ENCODE measurements at regions not wholly inside any gene's neighbourhood (a gene's known extent, or its start where the extent isn't known, plus 50 kb on each side); places are given as distances from the start of the nearest gene placed in this dataset.

- DNase-seq, result no peak
- H3K27ac ChIP-seq (ENCODE audit: low read length), result no peak overlapping the region
- no peaks in the 10 kb centered on the region for H3K79me2 ChIP-seq (ENCODE audit: low read length)
- H3K4me1 ChIP-seq (ENCODE audit: low read length), result no peaks in the 10 kb centered on the region
- no peaks in the 10 kb centered on the region for H3K9me2 ChIP-seq (replicated peaks; ENCODE audit: insufficient read depth, low read length)
- H4K20me1 ChIP-seq (ENCODE audit: insufficient read depth, low read depth, low read length), result no peaks in the 10 kb centered on the region
- no peaks in the 10 kb centered on the region for H3K27me3 ChIP-seq (ENCODE audit: low read length)
- no peak overlapping the region for H3K4me2 ChIP-seq (ENCODE audit: low read depth, low read length, poor library complexity, severe bottlenecking)
- H3K9ac ChIP-seq (ENCODE audit: low read length), result no peak overlapping the region
- H2AFZ ChIP-seq (ENCODE audit: low read length), result no peak overlapping the region
- no peaks in the 10 kb centered on the region for H3K36me3 ChIP-seq (ENCODE audit: insufficient read depth, low read length)
- H3K9me3 ChIP-seq (ENCODE audit: low read length), result peaks cover 29% of the 10 kb centered on the region
- no peak overlapping the region for H3K4me3 ChIP-seq (ENCODE audit: low read length)
Measured at GRCh38 chr1:79790950-79791349, 784.4 kb upstream of the ADGRL4 start.

- H2AFZ ChIP-seq (ENCODE audit: low read length), result no peak overlapping the region
- H3K4me3 ChIP-seq (ENCODE audit: low read length), result no peak overlapping the region
- H3K4me2 ChIP-seq (ENCODE audit: low read depth, low read length, poor library complexity, severe bottlenecking), result no peak overlapping the region
- H4K20me1 ChIP-seq (ENCODE audit: insufficient read depth, low read depth, low read length), result no peaks in the 10 kb centered on the region
- H3K9me2 ChIP-seq (replicated peaks; ENCODE audit: insufficient read depth, low read length), result no peaks in the 10 kb centered on the region
- no peaks in the 10 kb centered on the region for H3K4me1 ChIP-seq (ENCODE audit: low read length)
- H3K27ac ChIP-seq (ENCODE audit: low read length), result no peak overlapping the region
- H3K27me3 ChIP-seq (ENCODE audit: low read length), result no peaks in the 10 kb centered on the region
- no peak for DNase-seq
- peaks cover 14% of the 10 kb centered on the region for H3K9me3 ChIP-seq (ENCODE audit: low read length)
- no peaks in the 10 kb centered on the region for H3K79me2 ChIP-seq (ENCODE audit: low read length)
- H3K36me3 ChIP-seq (ENCODE audit: insufficient read depth, low read length), result no peaks in the 10 kb centered on the region
- H3K9ac ChIP-seq (ENCODE audit: low read length), result no peak overlapping the region
Measured at GRCh38 chr1:79787631-79788030, 781.1 kb upstream of the ADGRL4 start.

- H3K4me3 ChIP-seq (ENCODE audit: low read length), result no peak overlapping the region
- H3K4me1 ChIP-seq (ENCODE audit: low read length), result no peaks in the 10 kb centered on the region
- H3K27ac ChIP-seq (ENCODE audit: low read length), result no peak overlapping the region
- no peak overlapping the region for H3K9ac ChIP-seq (ENCODE audit: low read length)
- H4K20me1 ChIP-seq (ENCODE audit: insufficient read depth, low read depth, low read length), result no peaks in the 10 kb centered on the region
- no peaks in the 10 kb centered on the region for H3K79me2 ChIP-seq (ENCODE audit: low read length)
- no peak for DNase-seq
- H3K27me3 ChIP-seq (ENCODE audit: low read length), result no peaks in the 10 kb centered on the region
- peaks cover 13% of the 10 kb centered on the region for H3K9me3 ChIP-seq (ENCODE audit: low read length)
- H3K36me3 ChIP-seq (ENCODE audit: insufficient read depth, low read length), result no peaks in the 10 kb centered on the region
- no peak overlapping the region for H3K4me2 ChIP-seq (ENCODE audit: low read depth, low read length, poor library complexity, severe bottlenecking)
- H3K9me2 ChIP-seq (replicated peaks; ENCODE audit: insufficient read depth, low read length), result no peaks in the 10 kb centered on the region
- no peak overlapping the region for H2AFZ ChIP-seq (ENCODE audit: low read length)
Measured at GRCh38 chr1:79785964-79786363, 779.4 kb upstream of the ADGRL4 start.

GRCh38 chr1:79785561-79785960, 779.0 kb upstream of the ADGRL4 start:
- Histone ChIP-seq H3K4me1 (ENCODE audit: low read length) (no peaks in the 10 kb centered on the region), H3K4me3 (ENCODE audit: low read length) (no peak overlapping the region), H3K9me2 (replicated peaks; ENCODE audit: insufficient read depth, low read length) (no peaks in the 10 kb centered on the region), H3K36me3 (ENCODE audit: insufficient read depth, low read length) (no peaks in the 10 kb centered on the region), H4K20me1 (ENCODE audit: insufficient read depth, low read depth, low read length) (no peaks in the 10 kb centered on the region), H3K27ac (ENCODE audit: low read length) (no peak overlapping the region), H3K9me3 (ENCODE audit: low read length) (peaks cover 13% of the 10 kb centered on the region), H3K4me2 (ENCODE audit: low read depth, low read length, poor library complexity, severe bottlenecking) (no peak overlapping the region), H3K9ac (ENCODE audit: low read length) (no peak overlapping the region), H3K27me3 (ENCODE audit: low read length) (no peaks in the 10 kb centered on the region), H2AFZ (ENCODE audit: low read length) (no peak overlapping the region), H3K79me2 (ENCODE audit: low read length) (no peaks in the 10 kb centered on the region)
- no peak for DNase-seq

GRCh38 chr1:79781261-79781660, 774.7 kb upstream of the ADGRL4 start:
- Histone ChIP-seq H3K9ac (ENCODE audit: low read length) (no peak overlapping the region), H2AFZ (ENCODE audit: low read length) (no peak overlapping the region), H4K20me1 (ENCODE audit: insufficient read depth, low read depth, low read length) (no peaks in the 10 kb centered on the region), H3K79me2 (ENCODE audit: low read length) (no peaks in the 10 kb centered on the region), H3K4me3 (ENCODE audit: low read length) (no peak overlapping the region), H3K9me2 (replicated peaks; ENCODE audit: insufficient read depth, low read length) (no peaks in the 10 kb centered on the region), H3K4me1 (ENCODE audit: low read length) (no peaks in the 10 kb centered on the region), H3K9me3 (ENCODE audit: low read length) (peaks cover 16% of the 10 kb centered on the region), H3K36me3 (ENCODE audit: insufficient read depth, low read length) (no peaks in the 10 kb centered on the region), H3K4me2 (ENCODE audit: low read depth, low read length, poor library complexity, severe bottlenecking) (no peak overlapping the region), H3K27ac (ENCODE audit: low read length) (no peak overlapping the region), H3K27me3 (ENCODE audit: low read length) (no peaks in the 10 kb centered on the region)
- no peak for DNase-seq

GRCh38 chr1:79777481-79778219, 771.1 kb upstream of the ADGRL4 start:
- no peaks in the 10 kb centered on the region for H3K36me3 ChIP-seq (ENCODE audit: insufficient read depth, low read length)
- H3K79me2 ChIP-seq (ENCODE audit: low read length), result no peaks in the 10 kb centered on the region
- no peak overlapping the region for H3K4me2 ChIP-seq (ENCODE audit: low read depth, low read length, poor library complexity, severe bottlenecking)
- no peak overlapping the region for H2AFZ ChIP-seq (ENCODE audit: low read length)
- H3K27me3 ChIP-seq (ENCODE audit: low read length), result no peaks in the 10 kb centered on the region
- no peak overlapping the region for H3K9ac ChIP-seq (ENCODE audit: low read length)
- H3K9me3 ChIP-seq (ENCODE audit: low read length), result peaks cover 9% of the 10 kb centered on the region
- no peaks in the 10 kb centered on the region for H4K20me1 ChIP-seq (ENCODE audit: insufficient read depth, low read depth, low read length)
- no peaks in the 10 kb centered on the region for H3K9me2 ChIP-seq (replicated peaks; ENCODE audit: insufficient read depth, low read length)
- no peak overlapping the region for H3K27ac ChIP-seq (ENCODE audit: low read length)
- H3K4me3 ChIP-seq (ENCODE audit: low read length), result no peak overlapping the region
- no peaks in the 10 kb centered on the region for H3K4me1 ChIP-seq (ENCODE audit: low read length)
- DNase-seq, result no peak

GRCh38 chr1:79775402-79775801, 768.9 kb upstream of the ADGRL4 start:
- no peaks in the 10 kb centered on the region for H3K79me2 ChIP-seq (ENCODE audit: low read length)
- DNase-seq, result no peak
- H3K9me2 ChIP-seq (replicated peaks; ENCODE audit: insufficient read depth, low read length), result no peaks in the 10 kb centered on the region
- no peaks in the 10 kb centered on the region for H3K27me3 ChIP-seq (ENCODE audit: low read length)
- no peaks in the 10 kb centered on the region for H3K36me3 ChIP-seq (ENCODE audit: insufficient read depth, low read length)
- H3K9me3 ChIP-seq (ENCODE audit: low read length), result peaks cover 14% of the 10 kb centered on the region
- H4K20me1 ChIP-seq (ENCODE audit: insufficient read depth, low read depth, low read length), result no peaks in the 10 kb centered on the region
- H3K9ac ChIP-seq (ENCODE audit: low read length), result no peak overlapping the region
- H2AFZ ChIP-seq (ENCODE audit: low read length), result no peak overlapping the region
- no peaks in the 10 kb centered on the region for H3K4me1 ChIP-seq (ENCODE audit: low read length)
- H3K4me2 ChIP-seq (ENCODE audit: low read depth, low read length, poor library complexity, severe bottlenecking), result no peak overlapping the region
- H3K27ac ChIP-seq (ENCODE audit: low read length), result no peak overlapping the region
- H3K4me3 ChIP-seq (ENCODE audit: low read length), result no peak overlapping the region

- Histone ChIP-seq H3K27me3 (ENCODE audit: low read length) (no peaks in the 10 kb centered on the region), H3K4me1 (ENCODE audit: low read length) (no peaks in the 10 kb centered on the region)
Measured at GRCh38 chr1:79773385-79773784, 766.9 kb upstream of the ADGRL4 start.

More at GRCh38 chr1:79773385-79773784, 766.9 kb upstream of the ADGRL4 start:
- H3K9me3 ChIP-seq (ENCODE audit: low read length), result peaks cover 7% of the 10 kb centered on the region
- DNase-seq, result no peak
- H3K79me2 ChIP-seq (ENCODE audit: low read length), result no peaks in the 10 kb centered on the region
- no peak overlapping the region for H3K4me3 ChIP-seq (ENCODE audit: low read length)
- no peak overlapping the region for H3K4me2 ChIP-seq (ENCODE audit: low read depth, low read length, poor library complexity, severe bottlenecking)
- H3K36me3 ChIP-seq (ENCODE audit: insufficient read depth, low read length), result no peaks in the 10 kb centered on the region
- no peak overlapping the region for H3K9ac ChIP-seq (ENCODE audit: low read length)
- H3K9me2 ChIP-seq (replicated peaks; ENCODE audit: insufficient read depth, low read length), result no peaks in the 10 kb centered on the region
- H3K27ac ChIP-seq (ENCODE audit: low read length), result no peak overlapping the region
- no peak overlapping the region for H2AFZ ChIP-seq (ENCODE audit: low read length)
- no peaks in the 10 kb centered on the region for H4K20me1 ChIP-seq (ENCODE audit: insufficient read depth, low read depth, low read length)
